WI38 (cell line): ENCODE measurements at regions not wholly inside any gene's neighbourhood (a gene's known extent, or its start where the extent isn't known, plus 50 kb on each side); places are given as distances from the start of the nearest gene placed in this dataset.

Experiments
- H3K4me3 ChIP-seq: 2 replicates; pipeline ENCODE4 v1.5.1; 2011; ENCODE audit warnings: low read depth, mild to moderate bottlenecking, control low read depth, low read length
- TF ChIP-seq, protein P1 (sequence below): IDR thresholded peaks from 2 replicates; pipeline ENCODE4 v1.5.1; 2012; ENCODE audit warnings: low read depth, mild to moderate bottlenecking, control low read depth, low read length

DNA sequence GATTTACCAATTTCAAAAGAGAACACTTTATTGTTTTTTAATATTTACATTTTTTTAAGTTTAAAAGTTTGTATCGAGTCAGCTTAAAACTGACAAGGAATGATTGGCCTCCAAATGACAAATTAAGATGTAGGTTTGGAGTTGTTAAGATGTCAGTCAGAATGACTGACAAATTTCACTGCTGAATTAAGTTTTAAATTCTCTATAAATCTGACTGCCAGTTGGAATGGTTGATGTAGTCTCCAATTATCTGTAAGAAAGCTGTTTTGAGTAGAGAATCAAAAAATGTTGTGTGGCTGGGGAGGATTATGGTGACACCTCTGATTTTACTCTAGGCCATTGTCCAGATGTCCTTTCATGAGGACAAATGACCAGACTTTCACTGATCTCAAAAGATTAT lies 165.3 kb upstream of the CDH20 start:
- TF ChIP-seq, protein P1, sequence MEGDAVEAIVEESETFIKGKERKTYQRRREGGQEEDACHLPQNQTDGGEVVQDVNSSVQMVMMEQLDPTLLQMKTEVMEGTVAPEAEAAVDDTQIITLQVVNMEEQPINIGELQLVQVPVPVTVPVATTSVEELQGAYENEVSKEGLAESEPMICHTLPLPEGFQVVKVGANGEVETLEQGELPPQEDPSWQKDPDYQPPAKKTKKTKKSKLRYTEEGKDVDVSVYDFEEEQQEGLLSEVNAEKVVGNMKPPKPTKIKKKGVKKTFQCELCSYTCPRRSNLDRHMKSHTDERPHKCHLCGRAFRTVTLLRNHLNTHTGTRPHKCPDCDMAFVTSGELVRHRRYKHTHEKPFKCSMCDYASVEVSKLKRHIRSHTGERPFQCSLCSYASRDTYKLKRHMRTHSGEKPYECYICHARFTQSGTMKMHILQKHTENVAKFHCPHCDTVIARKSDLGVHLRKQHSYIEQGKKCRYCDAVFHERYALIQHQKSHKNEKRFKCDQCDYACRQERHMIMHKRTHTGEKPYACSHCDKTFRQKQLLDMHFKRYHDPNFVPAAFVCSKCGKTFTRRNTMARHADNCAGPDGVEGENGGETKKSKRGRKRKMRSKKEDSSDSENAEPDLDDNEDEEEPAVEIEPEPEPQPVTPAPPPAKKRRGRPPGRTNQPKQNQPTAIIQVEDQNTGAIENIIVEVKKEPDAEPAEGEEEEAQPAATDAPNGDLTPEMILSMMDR: no peak
- H3K4me3 ChIP-seq: no peak overlapping the region

DNA sequence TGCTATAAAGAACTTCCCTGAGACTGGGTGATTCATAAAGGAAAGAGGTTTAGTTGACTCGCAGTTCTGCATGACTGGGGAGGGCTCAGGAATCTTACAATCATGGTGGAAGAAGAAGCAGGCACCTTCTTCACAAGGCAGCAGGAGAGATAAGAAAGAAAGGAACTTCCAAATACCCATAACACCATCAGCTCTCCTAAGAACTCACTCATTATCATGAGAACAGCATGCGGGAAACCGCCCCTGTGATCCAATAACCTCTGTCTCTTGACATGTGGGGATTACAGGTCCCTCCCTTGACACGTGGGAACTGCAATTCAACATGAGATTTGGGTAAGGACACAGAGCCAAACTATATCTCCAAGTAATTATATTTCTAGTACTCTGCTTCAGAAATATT lies 163.8 kb upstream of the CDH20 start:
- no peak overlapping the region for H3K4me3 ChIP-seq
- TF ChIP-seq, protein P1: no peak

DNA sequence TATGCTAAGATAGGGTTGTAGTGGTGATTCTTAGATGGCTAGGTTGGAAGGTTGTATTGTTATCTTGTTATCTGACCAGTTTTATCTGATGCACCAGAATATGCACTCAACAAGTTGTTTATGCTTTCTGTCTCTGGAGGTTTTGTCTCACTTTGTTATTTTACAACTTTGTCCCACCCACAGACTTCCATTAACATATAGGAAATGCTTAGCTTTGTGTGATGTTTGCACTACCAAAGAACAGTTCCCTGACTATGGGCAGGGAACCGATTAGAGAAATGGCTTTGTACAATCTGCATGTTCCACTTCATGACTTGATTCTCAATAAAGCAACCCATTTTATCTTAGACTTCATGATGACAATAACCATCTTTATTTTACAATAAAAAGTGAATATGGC lies 160.6 kb upstream of the CDH20 start:
- H3K4me3 ChIP-seq: no peak overlapping the region
- TF ChIP-seq, protein P1: no peak

DNA sequence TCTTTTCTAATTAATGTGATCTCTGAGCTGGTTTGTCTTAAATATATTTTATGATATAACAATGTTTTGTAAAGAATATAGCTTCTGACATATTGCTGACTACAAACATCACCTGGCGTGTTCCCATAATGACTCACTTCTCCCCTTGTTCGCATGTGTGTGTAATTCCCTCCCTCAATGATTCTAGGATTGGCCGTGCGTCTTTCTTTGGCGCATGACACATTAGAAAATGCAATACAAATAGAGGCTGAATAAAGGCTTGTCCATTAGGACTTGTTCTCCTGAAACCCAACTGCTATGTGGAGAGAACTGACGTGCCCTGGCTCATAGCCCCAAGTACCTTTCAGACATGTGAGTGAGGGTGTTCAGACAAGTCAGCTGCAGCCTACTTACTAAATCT lies 159.7 kb upstream of the CDH20 start:
- no peak overlapping the region for H3K4me3 ChIP-seq
- TF ChIP-seq, protein P1: no peak

DNA sequence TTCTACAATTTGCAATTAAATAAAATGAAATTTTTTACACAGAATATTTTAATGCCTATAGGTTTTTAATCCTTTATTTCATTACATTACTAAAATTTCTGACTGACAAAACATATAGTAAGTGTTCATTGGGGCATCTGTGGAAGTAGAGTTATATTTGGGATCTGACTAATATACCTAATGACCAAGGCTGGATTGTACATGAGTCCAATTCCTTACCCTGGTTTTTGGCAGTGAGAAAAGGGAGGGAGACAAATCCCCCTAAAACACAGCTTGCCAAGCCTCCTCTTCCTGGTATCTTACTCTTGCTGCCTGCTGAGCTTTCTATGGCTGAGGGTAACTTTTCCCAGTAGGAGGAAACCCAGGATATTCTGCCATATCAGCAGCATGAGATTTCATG lies 149.4 kb upstream of the CDH20 start:
- TF ChIP-seq, protein P1: no peak
- no peak overlapping the region for H3K4me3 ChIP-seq

DNA sequence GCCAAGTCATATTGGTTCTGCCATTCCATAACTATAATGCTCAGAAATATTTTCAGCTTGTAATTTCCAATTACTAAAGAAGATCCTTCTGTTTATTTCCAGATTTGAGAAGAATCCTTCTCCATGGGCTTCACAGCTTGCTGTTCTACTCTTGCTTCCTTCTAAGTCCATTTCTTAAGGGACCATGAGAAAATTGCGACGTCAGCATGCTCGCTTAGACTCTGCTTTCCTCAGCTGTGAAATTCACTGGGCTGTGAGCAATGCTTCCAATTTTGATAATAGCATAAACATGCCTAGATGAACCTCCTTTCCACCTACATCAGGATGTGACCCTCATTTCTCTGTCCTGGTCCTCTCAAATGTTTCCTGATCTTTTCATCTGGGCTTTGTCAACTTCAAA lies 145.3 kb upstream of the CDH20 start:
- TF ChIP-seq, protein P1: no peak
- H3K4me3 ChIP-seq: no peak overlapping the region

DNA sequence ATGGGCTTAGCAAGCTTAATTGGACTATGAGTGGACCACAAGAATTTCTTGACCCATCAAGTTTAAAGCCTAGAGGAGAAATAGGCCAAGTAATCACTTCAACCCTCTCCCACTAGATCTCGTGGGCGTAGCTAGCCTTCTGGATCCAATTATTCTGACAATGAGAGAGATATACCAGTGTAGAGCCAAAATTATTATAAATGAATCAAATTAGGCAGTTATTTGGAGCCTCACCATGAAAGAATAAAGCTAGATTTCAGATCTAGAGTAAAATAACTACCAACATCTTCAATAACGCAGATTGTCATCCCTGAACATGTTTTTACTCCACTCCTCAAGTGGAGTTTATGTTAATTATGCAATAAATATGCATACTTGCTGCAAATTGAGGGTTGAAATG lies 143.9 kb upstream of the CDH20 start:
- TF ChIP-seq, protein P1: no peak
- no peak overlapping the region for H3K4me3 ChIP-seq
